ENCODE measurements at regions not wholly inside any gene's neighbourhood (a gene's known extent, or its start where the extent isn't known, plus 50 kb on each side); places are given as distances from the start of the nearest gene placed in this dataset.
"Not testable (repeated sequence)": the region's sequence is repeated elsewhere in the genome, so short reads cannot be mapped to it uniquely, and the experiment has no call there.

DNA sequence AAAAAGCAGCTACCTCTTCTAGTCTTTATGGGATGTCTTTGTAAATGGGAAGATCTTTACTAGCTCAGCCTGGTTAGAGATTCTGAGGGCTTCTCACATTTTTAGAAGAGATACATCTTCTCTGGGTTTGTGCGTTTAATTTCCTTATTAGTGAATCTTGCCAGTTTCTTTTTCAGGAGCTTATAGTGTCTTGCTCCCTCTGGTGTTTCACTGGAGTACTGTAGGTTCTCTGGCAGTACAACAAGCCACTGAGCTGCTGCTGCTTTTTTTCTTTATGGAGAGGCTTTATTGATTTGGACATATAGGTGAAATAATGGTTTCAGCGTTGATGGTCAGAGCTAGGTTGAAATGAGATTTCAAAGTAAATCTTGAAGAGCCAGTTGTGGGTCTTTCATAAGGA is 82.9 kb downstream of the LAS1L start:
- Histone ChIP-seq H3K27me3 (no peaks in the 10 kb centered on the region), H3K4me3 (no peak overlapping the region), H3K4me1 (no peaks in the 10 kb centered on the region), H3K27ac (no peak overlapping the region), H3K36me3 (ENCODE audit: low read depth, missing control alignments) (no peaks in the 10 kb centered on the region), H3K9me3 (no peaks in the 10 kb centered on the region)
- 33 to 42% methylated on average over 2 of the region's 2 CpGs for WGBS, 2 donors
- peak; percentile 22 for DNase-seq
- TF ChIP-seq, protein P1, sequence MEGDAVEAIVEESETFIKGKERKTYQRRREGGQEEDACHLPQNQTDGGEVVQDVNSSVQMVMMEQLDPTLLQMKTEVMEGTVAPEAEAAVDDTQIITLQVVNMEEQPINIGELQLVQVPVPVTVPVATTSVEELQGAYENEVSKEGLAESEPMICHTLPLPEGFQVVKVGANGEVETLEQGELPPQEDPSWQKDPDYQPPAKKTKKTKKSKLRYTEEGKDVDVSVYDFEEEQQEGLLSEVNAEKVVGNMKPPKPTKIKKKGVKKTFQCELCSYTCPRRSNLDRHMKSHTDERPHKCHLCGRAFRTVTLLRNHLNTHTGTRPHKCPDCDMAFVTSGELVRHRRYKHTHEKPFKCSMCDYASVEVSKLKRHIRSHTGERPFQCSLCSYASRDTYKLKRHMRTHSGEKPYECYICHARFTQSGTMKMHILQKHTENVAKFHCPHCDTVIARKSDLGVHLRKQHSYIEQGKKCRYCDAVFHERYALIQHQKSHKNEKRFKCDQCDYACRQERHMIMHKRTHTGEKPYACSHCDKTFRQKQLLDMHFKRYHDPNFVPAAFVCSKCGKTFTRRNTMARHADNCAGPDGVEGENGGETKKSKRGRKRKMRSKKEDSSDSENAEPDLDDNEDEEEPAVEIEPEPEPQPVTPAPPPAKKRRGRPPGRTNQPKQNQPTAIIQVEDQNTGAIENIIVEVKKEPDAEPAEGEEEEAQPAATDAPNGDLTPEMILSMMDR (IDR thresholded peaks at IDR 0.05): peak in 2 of 3 experiments; percentile 8 to 30
- no peak for TF ChIP-seq POLR2A (IDR thresholded peaks at IDR 0.05)
- intact Hi-C loops (cut with DNase I; ENCODE audit: low total_unique reads): no loop called here

DNA sequence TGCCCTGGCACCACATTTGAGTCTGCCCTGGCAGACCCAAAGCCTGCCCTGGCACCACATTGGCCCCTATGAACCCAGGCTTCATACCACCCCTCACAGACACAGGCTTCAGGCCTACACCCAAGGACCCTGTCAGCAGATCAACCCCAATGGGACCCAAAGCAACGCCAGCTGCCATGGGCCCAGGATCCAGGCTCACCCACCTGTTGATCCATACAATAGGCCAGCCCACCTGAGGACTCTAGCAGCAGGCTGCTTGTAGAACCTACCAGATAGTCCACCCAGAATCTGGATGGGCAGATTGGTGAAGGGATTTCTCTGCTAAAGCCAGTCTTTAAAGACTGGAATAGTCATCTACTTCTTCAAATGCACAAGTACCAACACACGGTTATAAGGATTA is 114.4 kb downstream of the LAS1L start:
- intact Hi-C loops (cut with DNase I; ENCODE audit: low total_unique reads): no loop called here
- WGBS, 2 donors: 95 to 100% methylated on average over 1 to 2 of the region's 2 CpGs
- Histone ChIP-seq H3K4me3 (no peak overlapping the region), H3K27ac (no peak overlapping the region), H3K27me3 (no peaks in the 10 kb centered on the region), H3K9me3 (no peaks in the 10 kb centered on the region), H3K4me1 (no peaks in the 10 kb centered on the region), H3K36me3 (ENCODE audit: low read depth, missing control alignments) (no peaks in the 10 kb centered on the region)
- TF ChIP-seq, protein P1 (IDR thresholded peaks at IDR 0.05): no peak
- no peak for TF ChIP-seq POLR2A (IDR thresholded peaks at IDR 0.05)
- DNase-seq: no peak

DNA sequence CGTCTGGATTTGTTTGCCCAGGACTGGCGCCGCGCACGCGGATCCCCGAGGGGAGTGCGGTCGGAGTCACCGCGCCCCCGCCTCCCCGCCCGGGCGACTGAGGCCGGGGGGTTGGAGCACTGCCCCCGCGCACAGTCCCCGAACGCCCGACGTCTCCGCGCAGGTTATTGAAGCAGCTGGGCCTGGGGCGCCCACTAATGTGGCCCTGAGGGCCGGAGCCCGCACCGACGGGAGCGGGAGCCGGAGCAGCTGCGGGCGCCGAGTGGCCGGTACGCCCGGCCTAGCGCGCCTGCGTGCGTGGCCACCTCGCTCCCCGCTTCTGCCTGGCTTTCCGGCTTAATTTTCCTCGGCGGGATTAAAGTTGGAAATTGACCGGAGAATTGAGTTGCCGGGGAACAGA is 126.9 kb downstream of the LAS1L start:
- intact Hi-C loops (cut with DNase I; ENCODE audit: low total_unique reads); H3K9me3 ChIP-seq; H3K27ac ChIP-seq; H3K27me3 ChIP-seq; H3K36me3 ChIP-seq (ENCODE audit: low read depth, missing control alignments); DNase-seq; H3K4me1 ChIP-seq: not testable (repeated sequence)
- H3K4me3 ChIP-seq: peak overlapping the region in 1 of 2 donors; percentile 20
- WGBS, 2 donors: 5% methylated on average over 25 of the region's 48 CpGs; no CpG with 5 or more reads in 1 of the 2 donors

DNA sequence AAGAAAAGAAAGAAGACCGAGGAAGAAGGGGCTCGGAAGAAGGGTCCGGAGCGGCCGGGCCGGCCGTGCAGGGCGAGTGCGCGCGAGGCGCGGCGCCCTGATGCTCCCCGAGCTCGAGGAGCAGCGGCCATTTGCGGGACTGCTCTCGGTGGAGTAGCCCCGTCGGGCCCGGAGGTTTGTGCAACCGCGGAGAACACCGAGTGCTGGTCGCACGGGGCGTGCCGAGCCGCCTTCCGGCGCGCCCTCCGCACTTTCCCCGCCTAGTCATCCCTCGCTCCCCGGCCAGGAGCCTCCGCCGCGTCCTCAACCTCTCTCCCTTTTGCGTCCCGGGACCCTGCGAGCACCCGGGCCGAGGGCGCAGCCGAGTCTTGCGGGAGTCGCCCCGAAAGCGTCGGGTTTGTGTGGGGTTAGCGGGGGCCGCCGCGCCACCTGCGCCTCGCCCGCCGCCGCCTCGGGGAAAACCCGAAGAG is 127.4 kb downstream of the LAS1L start:
- H3K4me3 ChIP-seq: peak overlapping the region in 1 of 2 donors; percentile 20
- no peaks in the 10 kb centered on the region for H3K9me3 ChIP-seq
- no peaks in the 10 kb centered on the region for H3K36me3 ChIP-seq (ENCODE audit: low read depth, missing control alignments)
- no peak for DNase-seq
- H3K27ac ChIP-seq: no peak overlapping the region
- intact Hi-C loops (cut with DNase I; ENCODE audit: low total_unique reads): no loop called here
- no peaks in the 10 kb centered on the region for H3K27me3 ChIP-seq
- TF ChIP-seq, protein P1 (IDR thresholded peaks at IDR 0.05): no peak
- no peak for TF ChIP-seq POLR2A (IDR thresholded peaks at IDR 0.05)
- WGBS, 2 donors: 1 to 2% methylated on average over 24 to 40 of the region's 63 CpGs
- no peaks in the 10 kb centered on the region for H3K4me1 ChIP-seq

DNA sequence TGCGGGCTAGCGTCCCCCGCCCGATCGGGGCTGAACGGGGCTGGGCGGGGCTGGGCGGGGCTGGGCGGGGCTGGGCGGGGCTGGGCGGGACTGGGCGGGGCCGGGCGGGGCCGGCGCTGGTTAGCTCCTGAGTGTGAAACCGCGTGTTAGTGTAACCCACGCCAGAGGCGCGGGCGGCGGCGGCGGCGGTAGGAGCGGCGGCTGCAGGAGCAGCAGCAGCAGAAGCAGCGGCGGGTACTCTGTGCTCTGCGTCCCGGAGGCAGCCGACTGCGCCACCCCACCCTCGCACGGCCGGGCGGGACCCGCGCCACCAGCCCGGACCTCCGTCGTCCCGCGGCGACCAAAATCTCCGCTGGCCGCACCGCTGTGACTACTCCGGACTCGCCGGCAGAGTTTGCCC is 128.1 kb downstream of the LAS1L start:
- Histone ChIP-seq H3K4me1 (no peaks in the 10 kb centered on the region), H3K36me3 (ENCODE audit: low read depth, missing control alignments) (no peaks in the 10 kb centered on the region), H3K27me3 (no peaks in the 10 kb centered on the region), H3K9me3 (no peaks in the 10 kb centered on the region), H3K4me3 (no peak overlapping the region), H3K27ac (no peak overlapping the region)
- intact Hi-C loops (cut with DNase I; ENCODE audit: low total_unique reads): no loop called here
- TF ChIP-seq POLR2A (IDR thresholded peaks at IDR 0.05): no peak
- TF ChIP-seq, protein P1 (IDR thresholded peaks at IDR 0.05): no peak
- peak; percentile 14 for DNase-seq
- WGBS, 2 donors: 0 to 4% methylated on average over 9 to 11 of the region's 52 CpGs

All from testis (tissue), 2 donors.